ENCODE measurements at regions not wholly inside any gene's neighbourhood (a gene's known extent, or its start where the extent isn't known, plus 50 kb on each side); places are given as distances from the start of the nearest gene placed in this dataset.
"Not testable (repeated sequence)": the region's sequence is repeated elsewhere in the genome, so short reads cannot be mapped to it uniquely, and the experiment has no call there.

DNA sequence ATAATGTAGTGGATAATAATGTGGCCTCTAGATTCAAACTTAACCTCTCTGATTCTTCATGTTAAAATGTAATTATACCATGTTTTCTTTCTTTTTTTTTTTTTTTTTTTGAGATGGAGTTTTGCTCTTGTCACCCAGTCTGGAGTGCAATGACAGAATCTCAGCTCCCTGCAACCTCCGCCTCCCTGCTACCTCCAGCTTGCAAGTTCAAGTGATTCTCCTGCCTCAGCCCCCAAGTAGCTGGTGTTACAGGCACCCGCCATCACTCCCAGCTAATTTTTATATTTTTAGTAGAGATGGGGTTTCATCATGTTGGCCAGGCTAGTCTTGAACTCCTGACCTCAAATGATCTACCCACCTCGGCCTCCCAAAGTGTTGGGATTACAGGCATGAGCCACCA, 1069.3 kb upstream of the MIR17HG start:
- ATAC-seq (replicated peaks); H3K9me3 Mint-ChIP-seq; H3K4me3 Mint-ChIP-seq; H3K4me1 Mint-ChIP-seq; H3K36me3 Mint-ChIP-seq (ENCODE audit: low read depth); H3K27me3 Mint-ChIP-seq; H3K27ac Mint-ChIP-seq: not testable (repeated sequence)

DNA sequence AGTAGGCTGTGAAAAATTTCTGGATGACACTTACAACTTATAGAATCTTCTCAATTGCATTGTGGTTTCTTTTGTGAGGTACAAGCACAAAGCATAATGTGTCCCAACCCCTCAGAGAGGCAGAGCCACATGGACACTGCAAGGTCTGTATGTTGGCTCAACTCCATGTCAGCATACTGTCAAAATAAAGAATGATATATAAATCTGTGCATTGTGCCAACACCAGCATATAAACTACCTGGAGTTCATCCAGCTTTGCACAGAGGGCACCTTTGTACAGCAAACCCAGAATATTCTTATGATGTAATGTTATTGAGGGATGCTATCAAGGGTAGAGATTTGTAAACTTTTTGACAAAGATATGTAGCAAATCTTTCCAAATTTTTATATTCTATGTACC, 1065.8 kb upstream of the MIR17HG start:
- no peaks in the 10 kb centered on the region for H3K36me3 Mint-ChIP-seq (ENCODE audit: low read depth)
- no peak overlapping the region for H3K4me3 Mint-ChIP-seq
- H3K4me1 Mint-ChIP-seq, result no peaks in the 10 kb centered on the region
- no peak overlapping the region for H3K27ac Mint-ChIP-seq
- no peaks in the 10 kb centered on the region for H3K27me3 Mint-ChIP-seq
- no peak for ATAC-seq (replicated peaks)
- H3K9me3 Mint-ChIP-seq, result peaks cover 1% of the 10 kb centered on the region

DNA sequence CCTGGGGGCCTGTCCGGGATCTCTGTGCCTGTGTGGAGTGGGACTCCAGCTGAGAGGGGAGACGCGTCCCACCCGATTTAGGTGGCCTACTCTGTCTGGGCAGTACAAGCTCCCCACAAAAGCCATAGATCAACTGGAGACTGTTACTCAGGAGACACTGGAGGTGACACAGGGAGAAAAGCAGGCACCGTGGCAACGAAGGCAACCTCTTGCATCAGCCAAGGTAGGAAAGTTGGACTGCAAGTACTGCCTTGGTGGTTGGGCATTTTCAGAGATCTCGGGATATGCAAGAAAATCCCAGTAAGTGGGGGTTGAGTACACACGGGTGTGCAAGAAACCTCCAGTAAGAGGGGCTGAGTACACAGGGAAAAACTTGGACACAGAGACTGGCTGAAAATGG, 1060.0 kb upstream of the MIR17HG start:
- Mint-ChIP-seq H3K27ac (no peak overlapping the region), H3K4me1 (no peaks in the 10 kb centered on the region), H3K27me3 (no peaks in the 10 kb centered on the region), H3K4me3 (no peak overlapping the region), H3K36me3 (ENCODE audit: low read depth) (no peaks in the 10 kb centered on the region), H3K9me3 (peaks cover 21% of the 10 kb centered on the region)
- no peak for ATAC-seq (replicated peaks)

DNA sequence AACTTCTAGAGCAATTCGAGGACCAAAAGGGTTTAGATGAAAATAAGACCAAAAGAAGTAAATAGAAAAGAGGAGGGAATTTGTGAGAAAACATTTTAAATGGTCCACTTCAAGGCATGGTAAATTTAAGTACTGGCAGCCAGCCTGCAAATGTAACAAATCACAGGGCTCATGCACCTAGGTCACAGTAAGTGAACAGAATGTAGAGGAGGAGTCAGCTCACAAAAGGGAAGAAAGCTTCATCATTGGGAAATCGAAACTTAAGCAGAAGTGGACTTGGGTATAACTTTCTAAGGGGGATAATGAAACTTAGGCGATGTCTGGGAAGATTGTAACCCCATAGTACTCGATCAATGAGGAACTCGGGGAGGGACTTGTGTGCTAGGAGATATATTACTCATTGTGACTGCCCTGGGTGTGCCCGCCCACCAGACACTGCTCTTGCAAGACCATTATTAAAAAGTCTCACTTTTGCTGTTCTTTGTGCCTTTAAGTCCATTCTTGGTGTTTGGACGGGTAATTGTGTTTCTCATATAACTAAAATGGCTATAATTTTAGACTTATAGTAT, 1053.6 kb upstream of the MIR17HG start:
- H3K36me3 Mint-ChIP-seq (ENCODE audit: low read depth), result no peaks in the 10 kb centered on the region
- H3K27ac Mint-ChIP-seq, result no peak overlapping the region
- H3K4me3 Mint-ChIP-seq, result no peak overlapping the region
- no peaks in the 10 kb centered on the region for H3K4me1 Mint-ChIP-seq
- peaks cover 23% of the 10 kb centered on the region for H3K9me3 Mint-ChIP-seq
- H3K27me3 Mint-ChIP-seq, result no peaks in the 10 kb centered on the region
- ATAC-seq (replicated peaks), result no peak

DNA sequence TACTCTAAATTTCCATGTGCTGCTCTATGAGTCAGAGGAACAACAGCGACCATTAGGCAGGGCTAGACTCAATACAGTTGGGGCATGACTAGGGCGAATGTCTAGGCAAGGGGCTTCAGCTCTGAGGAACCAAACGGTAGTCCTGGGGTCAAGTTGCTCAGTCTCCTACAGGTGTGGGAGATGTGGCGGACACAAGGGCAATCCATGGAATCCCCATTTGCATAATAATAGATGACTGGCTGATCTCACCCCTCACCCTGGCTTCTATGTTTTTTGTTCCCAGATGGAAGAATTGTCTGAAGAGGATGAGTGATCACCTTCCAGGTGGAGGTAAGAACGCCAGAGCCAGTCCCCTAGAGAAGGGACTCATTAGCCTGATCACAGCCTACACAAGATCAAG, 1048.2 kb upstream of the MIR17HG start:
- no peaks in the 10 kb centered on the region for H3K36me3 Mint-ChIP-seq (ENCODE audit: low read depth)
- no peak overlapping the region for H3K4me3 Mint-ChIP-seq
- no peak for ATAC-seq (replicated peaks)
- no peaks in the 10 kb centered on the region for H3K27me3 Mint-ChIP-seq
- no peaks in the 10 kb centered on the region for H3K4me1 Mint-ChIP-seq
- no peak overlapping the region for H3K27ac Mint-ChIP-seq
- H3K9me3 Mint-ChIP-seq, result peaks cover 10% of the 10 kb centered on the region

DNA sequence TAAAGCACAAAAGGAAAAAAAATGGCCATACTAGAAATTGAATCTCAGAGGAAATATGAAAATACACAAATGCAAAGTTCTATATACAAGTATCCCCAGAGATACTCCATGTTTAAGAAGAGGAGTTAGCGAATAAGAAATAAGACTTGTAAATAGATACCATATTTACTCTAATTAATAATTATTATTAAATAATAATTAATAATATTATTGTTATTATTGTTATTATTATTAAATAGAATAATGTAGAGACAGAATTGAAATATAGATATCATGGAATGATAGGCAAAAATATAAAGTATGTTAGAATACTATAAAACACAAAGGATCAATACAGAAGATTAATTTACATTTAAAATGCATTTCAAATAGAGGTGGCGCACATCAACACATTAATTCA, 1047.5 kb upstream of the MIR17HG start:
- H3K9me3 Mint-ChIP-seq, result peaks cover 10% of the 10 kb centered on the region
- no peak overlapping the region for H3K27ac Mint-ChIP-seq
- no peaks in the 10 kb centered on the region for H3K27me3 Mint-ChIP-seq
- ATAC-seq (replicated peaks), result no peak
- H3K36me3 Mint-ChIP-seq (ENCODE audit: low read depth), result no peaks in the 10 kb centered on the region
- H3K4me3 Mint-ChIP-seq, result no peak overlapping the region
- H3K4me1 Mint-ChIP-seq, result no peaks in the 10 kb centered on the region

DNA sequence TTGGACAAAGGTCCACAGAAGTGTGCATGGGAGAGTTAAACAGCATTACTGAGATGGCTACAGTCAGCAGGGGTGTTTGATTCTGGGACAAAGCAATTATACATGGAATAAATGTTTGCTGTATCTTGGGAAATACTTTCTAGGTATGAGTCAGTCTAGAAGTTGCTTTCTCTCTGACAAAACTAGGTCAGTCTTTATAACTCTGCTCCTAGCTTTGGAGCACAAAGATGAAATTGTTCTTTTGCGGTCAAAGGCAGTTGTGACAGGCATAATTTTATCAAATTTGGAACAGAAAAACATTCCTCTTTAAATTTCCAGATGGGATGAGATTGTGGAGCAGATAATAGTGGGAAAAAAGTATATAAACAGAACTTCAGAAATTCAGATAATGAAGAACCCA, 1045.4 kb upstream of the MIR17HG start:
- H3K4me3 Mint-ChIP-seq, result no peak overlapping the region
- no peaks in the 10 kb centered on the region for H3K4me1 Mint-ChIP-seq
- ATAC-seq (replicated peaks), result no peak
- H3K27me3 Mint-ChIP-seq, result no peaks in the 10 kb centered on the region
- H3K27ac Mint-ChIP-seq, result no peak overlapping the region
- no peaks in the 10 kb centered on the region for H3K36me3 Mint-ChIP-seq (ENCODE audit: low read depth)
- peaks cover 10% of the 10 kb centered on the region for H3K9me3 Mint-ChIP-seq

DNA sequence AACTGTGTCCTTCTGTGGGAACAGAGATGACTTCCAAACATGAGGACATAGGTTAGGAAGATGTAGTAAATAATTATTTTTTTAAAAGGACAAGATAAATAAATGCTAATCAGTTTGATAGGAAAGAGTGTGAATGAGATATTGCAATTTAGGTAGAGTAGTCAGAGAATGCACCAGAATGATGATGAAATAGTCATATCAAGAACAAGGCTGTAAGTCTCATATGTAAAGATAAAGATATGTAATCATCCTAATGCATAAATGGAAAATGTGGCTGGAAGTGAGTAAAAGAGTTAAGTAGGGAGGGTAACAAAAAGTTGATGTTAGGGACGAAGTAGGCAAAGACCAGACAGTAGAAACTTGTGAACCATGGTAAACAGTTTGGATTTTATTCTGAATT, 1041.7 kb upstream of the MIR17HG start:
- no peak overlapping the region for H3K4me3 Mint-ChIP-seq

DNA sequence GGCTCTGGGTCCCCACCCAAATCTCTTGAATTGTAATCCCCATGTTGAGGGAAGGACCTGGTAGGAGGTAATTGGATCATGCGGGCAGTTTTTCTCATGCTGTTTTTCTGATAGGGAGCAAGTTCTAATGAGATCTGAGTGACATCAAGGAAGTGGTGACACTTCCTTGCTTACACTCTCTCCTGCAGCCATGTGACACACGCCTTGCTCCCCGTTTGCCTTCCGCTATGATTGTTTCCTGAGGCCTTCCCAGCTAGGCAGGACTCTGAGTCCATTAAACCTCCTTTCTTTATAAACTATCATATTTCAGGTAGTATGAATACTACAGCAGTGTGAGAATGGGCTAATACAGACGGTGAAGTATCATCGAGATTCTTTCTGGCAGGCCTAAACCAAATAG, 1040.4 kb upstream of the MIR17HG start:
- Mint-ChIP-seq H3K4me1 (no peaks in the 10 kb centered on the region), H3K4me3 (no peak overlapping the region), H3K9me3 (peaks cover 12% of the 10 kb centered on the region), H3K27ac (no peak overlapping the region), H3K36me3 (ENCODE audit: low read depth) (no peaks in the 10 kb centered on the region), H3K27me3 (no peaks in the 10 kb centered on the region)
- ATAC-seq (replicated peaks), result no peak

More for the DNA sequence above, 1041.7 kb upstream of the MIR17HG start:
- Mint-ChIP-seq H3K9me3 (peaks cover 8% of the 10 kb centered on the region), H3K27ac (no peak overlapping the region), H3K27me3 (no peaks in the 10 kb centered on the region), H3K4me1 (no peaks in the 10 kb centered on the region), H3K36me3 (ENCODE audit: low read depth) (no peaks in the 10 kb centered on the region)
- ATAC-seq (replicated peaks), result no peak

DNA sequence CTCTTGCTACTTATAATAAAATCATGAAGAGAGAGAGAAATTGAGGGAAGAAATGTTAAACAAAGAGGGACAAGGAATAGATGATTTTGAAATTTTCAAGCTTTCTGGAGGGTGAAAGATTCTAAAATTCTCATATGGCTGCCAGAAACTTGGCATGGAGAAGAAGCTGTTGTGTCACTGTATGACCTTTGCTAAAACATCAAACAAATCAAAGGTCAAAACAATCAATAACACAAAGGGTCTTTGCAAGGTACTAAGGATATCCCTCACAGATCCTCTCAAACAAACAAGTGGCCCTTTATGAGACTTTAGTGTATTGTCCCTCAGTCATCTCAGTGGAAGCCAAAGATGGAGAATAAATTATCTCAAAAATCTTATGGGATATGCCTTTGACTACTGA, 1039.2 kb upstream of the MIR17HG start:
- no peak overlapping the region for H3K4me3 Mint-ChIP-seq
- no peaks in the 10 kb centered on the region for H3K27me3 Mint-ChIP-seq
- no peak for ATAC-seq (replicated peaks)
- peaks cover 14% of the 10 kb centered on the region for H3K9me3 Mint-ChIP-seq
- no peaks in the 10 kb centered on the region for H3K4me1 Mint-ChIP-seq
- no peak overlapping the region for H3K27ac Mint-ChIP-seq
- H3K36me3 Mint-ChIP-seq (ENCODE audit: low read depth), result no peaks in the 10 kb centered on the region

DNA sequence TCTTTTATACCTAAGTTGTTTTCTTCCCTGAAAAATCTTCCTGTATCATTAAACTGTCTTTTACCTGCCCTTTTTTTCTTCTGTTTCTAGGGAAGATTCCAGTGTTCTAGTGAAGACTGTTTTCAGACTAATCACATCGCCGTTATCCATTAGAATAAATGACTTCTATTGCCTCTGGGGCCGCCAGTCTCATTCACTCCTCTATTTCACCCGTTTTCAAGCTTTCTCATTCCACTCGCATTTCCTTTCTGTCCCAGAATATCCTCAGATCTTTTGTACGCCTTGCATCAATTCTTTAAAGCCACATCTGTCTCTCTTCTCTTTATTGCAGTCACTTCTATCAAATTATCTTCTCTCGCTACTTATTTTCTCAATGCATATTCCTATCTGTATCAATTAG, 1035.6 kb upstream of the MIR17HG start:
- Mint-ChIP-seq H3K9me3 (peaks cover 15% of the 10 kb centered on the region), H3K36me3 (ENCODE audit: low read depth) (no peaks in the 10 kb centered on the region), H3K4me3 (no peak overlapping the region), H3K4me1 (no peaks in the 10 kb centered on the region), H3K27ac (no peak overlapping the region), H3K27me3 (no peaks in the 10 kb centered on the region)
- ATAC-seq (replicated peaks), result no peak

DNA sequence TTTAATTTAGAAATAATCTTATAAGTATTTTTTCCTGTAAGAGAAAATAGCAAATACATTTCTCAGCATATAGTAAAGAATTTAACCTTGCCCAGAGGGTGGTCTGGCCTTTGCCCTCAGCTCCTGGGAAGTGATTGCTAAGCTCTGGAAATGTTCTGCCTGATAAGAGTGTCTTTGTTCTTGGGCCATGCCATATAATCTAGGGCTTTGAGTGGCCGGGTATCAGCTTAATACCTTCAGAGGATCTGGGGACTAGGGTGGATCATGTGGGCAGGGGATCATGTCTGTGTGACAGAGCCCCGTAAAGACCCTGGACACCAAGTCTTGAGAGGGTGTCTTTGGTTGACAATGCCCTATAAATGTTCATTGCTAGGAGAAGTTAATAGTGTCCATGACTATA, 1032.4 kb upstream of the MIR17HG start:
- H3K9me3 Mint-ChIP-seq, result peaks cover 16% of the 10 kb centered on the region
- no peaks in the 10 kb centered on the region for H3K27me3 Mint-ChIP-seq
- H3K36me3 Mint-ChIP-seq (ENCODE audit: low read depth), result no peaks in the 10 kb centered on the region
- no peak for ATAC-seq (replicated peaks)
- no peak overlapping the region for H3K27ac Mint-ChIP-seq
- no peak overlapping the region for H3K4me3 Mint-ChIP-seq
- no peaks in the 10 kb centered on the region for H3K4me1 Mint-ChIP-seq

DNA sequence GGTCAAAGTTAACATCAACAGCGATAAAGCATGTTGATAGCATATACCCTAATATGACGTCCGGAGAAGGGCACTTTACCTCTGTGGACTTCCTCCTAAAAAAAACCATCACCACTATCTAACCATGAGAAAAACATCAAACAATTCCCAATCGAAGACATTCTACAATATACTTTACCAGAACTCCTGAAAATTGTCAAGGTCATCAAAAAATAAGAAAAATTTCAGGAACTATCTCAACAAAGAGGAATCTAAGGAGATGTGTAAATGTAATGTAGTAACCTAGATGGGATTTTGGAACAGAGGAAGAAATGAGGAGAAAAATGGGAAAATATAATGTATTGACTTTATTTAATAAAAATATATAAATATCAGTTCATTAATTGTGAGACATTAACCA, 1026.8 kb upstream of the MIR17HG start:
- H3K27ac Mint-ChIP-seq, result no peak overlapping the region
- ATAC-seq (replicated peaks), result no peak
- H3K4me3 Mint-ChIP-seq, result no peak overlapping the region
- no peaks in the 10 kb centered on the region for H3K36me3 Mint-ChIP-seq (ENCODE audit: low read depth)
- no peaks in the 10 kb centered on the region for H3K4me1 Mint-ChIP-seq
- H3K9me3 Mint-ChIP-seq, result peaks cover 10% of the 10 kb centered on the region
- no peaks in the 10 kb centered on the region for H3K27me3 Mint-ChIP-seq

DNA sequence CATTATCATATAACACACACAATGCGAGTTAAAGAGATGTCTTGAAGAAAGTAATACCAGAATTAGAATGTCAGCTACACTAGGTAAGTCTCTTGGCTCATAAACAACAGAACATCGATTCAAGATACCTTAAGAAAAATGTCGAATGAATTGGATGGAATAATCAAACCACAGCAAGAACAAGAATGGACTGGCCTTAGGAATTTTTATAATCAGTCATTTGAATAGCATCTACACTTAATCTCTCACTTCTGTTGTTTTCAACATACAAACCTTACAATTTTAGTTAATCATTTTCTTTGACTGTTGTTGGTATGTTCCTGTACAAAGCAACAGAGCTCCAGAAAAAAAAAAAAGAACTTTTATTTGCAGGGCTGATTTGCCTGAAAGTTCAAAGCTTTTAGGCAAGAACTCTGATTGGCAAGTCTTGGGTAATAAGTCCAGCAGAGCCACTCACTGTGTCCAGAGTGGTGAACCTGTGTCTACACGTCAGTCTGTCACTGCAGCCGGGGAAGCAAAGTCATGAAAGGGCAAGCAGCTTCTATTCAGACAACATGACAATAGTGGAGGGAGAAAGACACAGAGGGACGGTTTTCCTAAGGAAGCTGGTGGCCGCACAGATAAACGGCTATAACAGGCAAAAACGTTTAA, 1026.1 kb upstream of the MIR17HG start:
- Mint-ChIP-seq H3K9me3 (peaks cover 10% of the 10 kb centered on the region), H3K27ac (no peak overlapping the region), H3K27me3 (no peaks in the 10 kb centered on the region)

DNA sequence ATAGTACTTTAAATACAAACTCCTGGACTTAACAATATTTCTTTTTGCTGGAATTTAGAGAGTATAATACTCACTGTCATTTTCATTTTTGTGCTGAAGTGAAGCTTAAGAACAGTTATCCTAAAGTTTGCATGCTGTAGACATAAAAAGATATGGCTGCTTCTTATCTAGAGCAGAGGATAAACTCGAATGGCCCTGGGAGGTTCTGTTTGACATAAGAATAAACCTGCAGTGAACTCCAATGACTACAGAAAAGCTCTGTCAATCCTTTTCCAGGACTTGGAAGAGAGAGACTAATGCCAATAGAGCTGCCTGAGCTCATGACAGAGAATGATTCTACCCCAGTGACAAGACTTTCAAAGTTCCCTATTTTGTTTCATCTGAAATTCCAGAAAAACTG, 1017.8 kb upstream of the MIR17HG start:
- Mint-ChIP-seq H3K4me1 (no peaks in the 10 kb centered on the region), H3K27ac (no peak overlapping the region), H3K36me3 (ENCODE audit: low read depth) (no peaks in the 10 kb centered on the region), H3K9me3 (peaks cover 4% of the 10 kb centered on the region), H3K27me3 (no peaks in the 10 kb centered on the region), H3K4me3 (no peak overlapping the region)
- no peak for ATAC-seq (replicated peaks)

More for the DNA sequence above, 1026.1 kb upstream of the MIR17HG start:
- Mint-ChIP-seq H3K4me1 (no peaks in the 10 kb centered on the region), H3K4me3 (no peak overlapping the region), H3K36me3 (ENCODE audit: low read depth) (no peaks in the 10 kb centered on the region)
- no peak for ATAC-seq (replicated peaks)

DNA sequence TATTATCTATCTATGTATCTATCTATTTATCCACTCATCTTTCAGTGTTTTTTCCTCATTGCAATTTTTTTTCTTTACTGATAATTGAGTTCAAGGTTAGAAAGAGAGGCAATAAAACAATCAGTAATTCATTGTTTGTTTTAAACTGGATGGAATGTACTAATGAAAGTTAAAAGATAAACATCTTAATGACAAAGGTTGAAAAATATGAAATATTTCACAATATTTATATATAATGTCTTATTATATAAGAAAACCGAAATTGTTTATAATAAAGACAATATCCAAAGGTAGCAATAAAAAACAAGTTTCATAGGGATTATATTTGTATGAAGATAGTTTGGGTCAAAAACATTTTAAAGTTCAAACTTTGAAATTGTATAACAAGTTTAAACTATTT, 1015.5 kb upstream of the MIR17HG start:
- Mint-ChIP-seq H3K27ac (no peak overlapping the region), H3K36me3 (ENCODE audit: low read depth) (no peaks in the 10 kb centered on the region), H3K27me3 (no peaks in the 10 kb centered on the region), H3K4me3 (no peak overlapping the region), H3K9me3 (peaks cover 4% of the 10 kb centered on the region), H3K4me1 (no peaks in the 10 kb centered on the region)
- ATAC-seq (replicated peaks), result no peak

Data from activated T-helper 17 cell treated with anti-CD3 and anti-CD28 coated beads, Interleukin-2, amount 50 U/mL, for 72 hours (primary cell).